GM18861 (cell line): ENCODE measurements at regions not wholly inside any gene's neighbourhood (a gene's known extent, or its start where the extent isn't known, plus 50 kb on each side); places are given as distances from the start of the nearest gene placed in this dataset.
"Not testable (repeated sequence)": the region's sequence is repeated elsewhere in the genome, so short reads cannot be mapped to it uniquely, and the experiment has no call there.

Experiments
- ATAC-seq: cut with Tn5 transposase; IDR thresholded peaks from one replicate; pipeline ENCODE4 v1.9.1; 2021; ENCODE audit not compliant: unreplicated experiment

- no peak for ATAC-seq
Measured at GRCh38 chr5:58204966-58205365, 254.9 kb downstream of the PLK2 start.

DNA sequence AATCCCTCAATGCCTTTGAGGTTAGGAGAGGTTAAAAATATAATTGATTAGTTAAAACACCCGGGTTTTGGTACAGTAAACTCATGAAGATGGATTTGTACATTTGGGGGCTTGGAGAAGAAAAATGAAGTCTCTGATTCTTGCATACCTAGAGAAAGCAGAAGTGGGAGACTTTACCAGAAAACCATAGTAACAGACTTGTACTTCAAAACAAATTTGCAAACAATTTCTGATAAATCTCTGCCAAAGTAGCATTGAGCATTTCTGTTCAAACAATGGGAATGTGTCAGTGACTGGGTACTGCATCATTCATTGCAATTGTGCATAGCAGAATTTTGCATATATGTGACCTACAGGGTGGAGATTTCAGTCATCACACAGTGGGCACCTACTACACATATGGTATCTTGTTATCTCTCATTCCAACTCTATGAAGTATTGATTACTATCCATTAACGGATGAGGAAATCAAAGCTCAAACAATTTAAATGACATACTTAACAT lies 256.9 kb downstream of the PLK2 start:
- no peak for ATAC-seq

- ATAC-seq = no peak
Measured at GRCh38 chr5:58201922-58202648, 257.8 kb downstream of the PLK2 start.

GRCh38 chr5:58200451-58200850 lies 259.4 kb downstream of the PLK2 start:
- ATAC-seq = no peak

- ATAC-seq = no peak
Measured at GRCh38 chr5:58199087-58199486, 260.8 kb downstream of the PLK2 start.

- ATAC-seq = no peak
Measured at GRCh38 chr5:58198330-58198729, 261.6 kb downstream of the PLK2 start.

- ATAC-seq = no peak
Measured at GRCh38 chr5:58197875-58198274, 262.0 kb downstream of the PLK2 start.

DNA sequence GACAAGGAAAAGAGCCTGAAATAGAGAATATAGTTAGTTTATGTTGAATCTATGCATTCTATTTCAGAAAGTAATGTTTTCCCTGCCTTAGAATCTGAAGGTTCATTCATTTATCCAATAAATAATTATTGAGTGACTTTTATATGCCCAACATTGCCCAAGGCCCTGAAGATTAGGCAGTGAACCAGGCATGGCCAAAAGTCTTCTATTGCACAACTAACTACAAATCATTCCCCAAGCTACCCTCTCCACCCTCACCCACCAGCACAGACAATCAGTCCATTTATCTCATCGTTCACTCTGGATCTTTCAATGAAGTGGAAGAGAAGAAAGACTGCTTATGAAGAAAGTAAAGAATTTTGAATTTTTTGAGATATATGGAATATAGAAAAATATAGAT lies 268.4 kb downstream of the PLK2 start:
- ATAC-seq = no peak

GRCh38 chr5:58188262-58188651 lies 271.6 kb downstream of the PLK2 start:
- no peak for ATAC-seq

DNA sequence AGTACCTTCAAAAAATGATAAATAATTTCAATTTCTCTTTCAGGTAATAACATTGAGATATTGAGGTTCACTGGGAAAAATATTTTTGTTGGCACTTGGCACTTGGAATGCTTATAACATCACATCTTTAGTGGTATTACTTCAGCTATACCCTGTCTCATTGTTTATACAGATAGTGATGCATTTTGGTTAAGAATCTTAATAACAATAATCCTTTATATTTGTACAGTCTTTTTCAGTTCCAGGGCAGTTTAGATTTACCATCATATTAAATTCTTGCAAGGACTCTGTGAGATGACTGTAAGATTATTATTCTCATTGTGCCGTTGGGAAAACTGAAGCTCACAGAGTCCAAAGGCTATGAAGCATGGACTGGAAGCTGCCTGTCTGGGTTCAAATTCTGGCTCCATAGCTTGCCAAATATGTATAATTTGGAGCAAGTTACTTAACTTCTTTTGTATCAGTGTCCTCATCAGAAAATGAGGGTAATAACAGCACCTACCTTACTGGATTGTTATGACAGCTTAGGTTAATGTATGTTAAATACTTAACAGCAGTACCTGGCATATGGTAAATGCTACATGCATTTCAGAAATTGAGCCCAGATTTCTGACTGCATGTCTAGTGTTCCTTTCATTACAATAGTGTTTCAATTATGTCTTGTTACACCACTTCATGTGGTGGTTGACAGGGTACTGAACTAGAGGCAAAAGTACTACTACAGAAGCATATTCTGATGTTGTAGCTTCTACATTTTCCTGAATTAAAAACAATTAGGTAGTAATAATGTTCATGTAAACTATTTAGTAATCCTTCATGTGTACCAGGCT lies 272.2 kb downstream of the PLK2 start:
- ATAC-seq = no peak

- no peak for ATAC-seq
Measured at GRCh38 chr5:58185801-58186200, 274.1 kb downstream of the PLK2 start.

DNA sequence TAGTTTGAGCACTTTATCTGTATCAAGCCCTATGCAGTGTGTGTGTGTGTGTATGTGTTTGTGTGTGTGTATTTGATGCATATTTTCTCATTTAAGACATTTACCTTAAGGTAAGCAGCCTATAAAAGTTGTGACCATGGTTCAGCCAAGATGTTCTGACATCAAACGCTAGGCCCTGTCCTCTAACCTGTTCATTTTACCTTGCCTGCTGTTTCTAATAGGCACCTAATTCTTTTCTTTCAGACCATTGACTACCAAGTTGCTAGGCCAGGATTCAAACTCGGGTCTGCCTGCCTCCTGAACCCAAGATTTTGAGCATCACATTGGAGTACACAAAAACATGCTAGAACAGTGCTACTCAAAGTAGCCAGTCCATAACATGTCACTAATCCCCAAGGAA lies 274.5 kb downstream of the PLK2 start:
- no peak for ATAC-seq

DNA sequence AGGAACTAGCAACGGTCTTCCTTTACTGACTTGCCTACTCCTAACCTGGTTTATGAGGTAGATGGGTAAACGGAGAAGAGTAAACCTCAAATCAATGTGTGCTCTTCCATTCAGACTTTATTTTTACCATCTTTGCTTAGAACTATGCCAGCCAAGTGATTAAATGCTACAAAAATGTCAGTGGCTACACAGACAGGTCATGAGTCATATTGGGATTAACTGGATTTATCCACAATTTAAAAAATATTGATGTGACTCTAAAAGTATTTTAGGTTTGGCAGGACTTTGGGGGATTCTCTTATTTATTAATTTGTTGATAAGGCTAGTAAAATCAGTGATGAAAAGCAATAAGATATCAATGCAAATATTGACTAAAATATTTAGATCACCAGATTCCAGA lies 275.0 kb downstream of the PLK2 start:
- no peak for ATAC-seq

- no peak for ATAC-seq
Measured at GRCh38 chr5:58183786-58184085, 276.1 kb downstream of the PLK2 start.

GRCh38 chr5:58183078-58183785 lies 276.7 kb downstream of the PLK2 start:
- ATAC-seq = no peak

- no peak for ATAC-seq
Measured at GRCh38 chr5:58182287-58182841, 277.5 kb downstream of the PLK2 start.

DNA sequence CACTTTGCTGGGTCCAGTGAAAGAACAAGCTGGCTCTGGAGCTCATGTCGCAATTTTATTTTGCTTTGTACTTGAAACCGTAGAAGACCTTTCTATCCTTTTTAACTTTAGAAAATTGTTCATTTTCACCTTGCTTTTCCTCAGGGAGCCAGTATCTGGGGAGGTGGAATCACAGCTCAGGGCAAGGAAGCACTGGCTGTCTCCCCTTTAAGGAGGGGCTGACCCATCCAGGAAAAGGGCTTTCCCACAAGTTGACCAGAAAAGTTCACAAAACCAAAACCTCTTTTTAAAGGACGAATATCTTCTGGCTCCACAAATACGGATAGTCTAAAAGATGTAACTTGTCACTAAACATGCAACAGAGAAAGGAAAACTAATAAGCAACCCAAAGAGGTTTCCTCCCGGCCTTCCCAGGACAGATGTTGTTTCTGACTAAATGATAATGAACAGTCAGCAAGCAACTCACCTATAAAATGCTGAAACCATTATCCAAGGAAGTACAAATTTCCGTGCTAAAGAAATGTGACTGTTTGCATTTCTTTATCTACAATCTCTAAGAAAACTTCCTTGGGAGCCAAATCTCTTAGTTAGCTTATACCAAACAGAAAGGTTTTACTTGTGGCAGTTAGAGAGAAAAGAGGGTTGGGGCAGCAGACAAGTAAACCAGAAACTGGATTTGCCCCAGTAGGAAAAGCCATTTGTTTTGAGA lies 278.2 kb downstream of the PLK2 start:
- no peak for ATAC-seq

DNA sequence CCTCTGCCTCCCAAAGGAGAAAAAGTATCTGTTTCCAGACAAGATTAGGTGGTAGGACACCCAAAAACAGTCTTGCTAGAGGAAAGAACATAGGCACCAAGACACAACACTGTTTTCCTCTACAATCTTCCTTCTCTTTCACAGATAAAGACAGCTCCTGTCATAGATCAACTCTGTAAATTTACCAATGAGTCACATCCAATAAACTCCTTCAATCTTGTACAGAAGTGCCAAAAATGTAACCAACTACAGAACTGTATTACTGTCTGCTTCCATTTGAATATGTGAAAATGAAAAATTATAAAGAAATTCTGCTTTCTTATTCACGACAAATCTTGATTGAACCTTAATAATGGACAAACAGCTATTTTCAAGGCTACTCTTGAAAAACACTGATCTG lies 286.9 kb downstream of the PLK2 start:
- no peak for ATAC-seq

DNA sequence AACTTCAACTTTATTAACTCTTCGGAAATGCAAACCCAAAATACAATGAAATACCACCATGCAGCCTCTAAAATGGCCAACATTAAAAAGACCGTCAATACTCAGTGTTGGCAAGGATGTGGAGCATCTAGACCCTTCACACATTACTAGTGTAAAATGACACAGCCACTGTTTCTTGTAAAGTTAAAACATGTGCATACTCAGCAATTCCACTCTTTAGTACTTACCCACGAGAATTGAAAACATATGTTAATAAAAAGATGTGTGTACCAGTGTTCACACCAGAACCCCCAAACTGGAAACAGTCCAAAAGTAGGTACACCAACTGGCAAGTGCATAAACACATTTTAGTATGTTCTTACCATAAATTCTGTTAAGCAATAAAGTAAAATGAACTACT lies 294.7 kb downstream of the PLK2 start:
- no peak for ATAC-seq

DNA sequence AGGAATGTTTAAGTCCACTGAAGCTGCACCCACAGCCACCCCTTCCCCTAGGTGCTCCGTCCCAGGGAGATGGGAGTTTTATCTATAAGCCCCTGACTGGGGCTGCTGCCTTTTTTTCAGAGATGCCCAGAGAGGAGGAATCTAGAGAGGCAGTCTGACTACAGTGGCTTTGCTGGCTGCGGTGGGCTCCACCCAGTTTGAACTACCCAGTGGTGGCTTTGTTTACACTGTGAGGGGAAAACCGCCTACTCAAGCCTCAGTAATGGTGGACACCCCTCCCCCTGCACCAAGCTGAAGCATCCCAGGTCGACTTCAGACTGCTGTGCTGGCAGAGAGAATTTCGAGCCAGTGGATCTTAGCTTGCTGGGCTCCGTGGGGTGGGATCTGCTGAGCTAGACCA lies 298.0 kb downstream of the PLK2 start:
- ATAC-seq = not testable (repeated sequence)
